ENCODE measurements at regions not wholly inside any gene's neighbourhood (a gene's known extent, or its start where the extent isn't known, plus 50 kb on each side); places are given as distances from the start of the nearest gene placed in this dataset.

- TF ChIP-seq ZFX (IDR thresholded peaks at IDR 0.05), result no peak
- TF ChIP-seq, protein P1, sequence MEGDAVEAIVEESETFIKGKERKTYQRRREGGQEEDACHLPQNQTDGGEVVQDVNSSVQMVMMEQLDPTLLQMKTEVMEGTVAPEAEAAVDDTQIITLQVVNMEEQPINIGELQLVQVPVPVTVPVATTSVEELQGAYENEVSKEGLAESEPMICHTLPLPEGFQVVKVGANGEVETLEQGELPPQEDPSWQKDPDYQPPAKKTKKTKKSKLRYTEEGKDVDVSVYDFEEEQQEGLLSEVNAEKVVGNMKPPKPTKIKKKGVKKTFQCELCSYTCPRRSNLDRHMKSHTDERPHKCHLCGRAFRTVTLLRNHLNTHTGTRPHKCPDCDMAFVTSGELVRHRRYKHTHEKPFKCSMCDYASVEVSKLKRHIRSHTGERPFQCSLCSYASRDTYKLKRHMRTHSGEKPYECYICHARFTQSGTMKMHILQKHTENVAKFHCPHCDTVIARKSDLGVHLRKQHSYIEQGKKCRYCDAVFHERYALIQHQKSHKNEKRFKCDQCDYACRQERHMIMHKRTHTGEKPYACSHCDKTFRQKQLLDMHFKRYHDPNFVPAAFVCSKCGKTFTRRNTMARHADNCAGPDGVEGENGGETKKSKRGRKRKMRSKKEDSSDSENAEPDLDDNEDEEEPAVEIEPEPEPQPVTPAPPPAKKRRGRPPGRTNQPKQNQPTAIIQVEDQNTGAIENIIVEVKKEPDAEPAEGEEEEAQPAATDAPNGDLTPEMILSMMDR (conservative IDR thresholded peaks at IDR 0.05), result no peak
- no peak overlapping the region for H3K27ac ChIP-seq
Measured at GRCh38 chr15:62732078-62732477, 310.5 kb upstream of the TPM1 start.

GRCh38 chr15:62734706-62735105, 307.8 kb upstream of the TPM1 start:
- no peak for TF ChIP-seq ZFX (IDR thresholded peaks at IDR 0.05)
- TF ChIP-seq, protein P1 (conservative IDR thresholded peaks at IDR 0.05), result no peak
- no peak overlapping the region for H3K27ac ChIP-seq

DNA sequence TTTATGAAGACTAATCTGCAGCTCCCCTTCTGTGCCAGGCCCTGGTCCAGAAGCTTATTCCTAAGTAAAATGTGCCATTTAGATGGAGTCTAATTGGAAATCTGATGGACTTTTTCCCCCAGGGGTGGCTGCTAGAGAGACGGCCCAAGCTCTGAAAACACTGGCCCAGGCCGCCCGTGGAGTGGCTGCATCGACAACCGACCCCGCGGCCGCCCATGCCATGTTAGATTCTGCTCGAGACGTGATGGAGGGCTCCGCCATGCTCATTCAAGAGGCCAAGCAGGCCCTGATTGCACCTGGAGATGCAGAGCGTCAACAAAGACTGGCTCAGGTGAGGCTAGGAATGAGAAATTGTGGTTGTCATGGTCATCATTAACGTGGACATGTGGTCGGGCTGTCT, 305.8 kb upstream of the TPM1 start:
- H3K27ac ChIP-seq, result no peak overlapping the region
- no peak for TF ChIP-seq ZFX (IDR thresholded peaks at IDR 0.05)

GRCh38 chr15:62737551-62737950, 305.0 kb upstream of the TPM1 start:
- TF ChIP-seq, protein P1 (conservative IDR thresholded peaks at IDR 0.05), result no peak
- no peak for TF ChIP-seq ZFX (IDR thresholded peaks at IDR 0.05)
- H3K27ac ChIP-seq, result no peak overlapping the region

- TF ChIP-seq, protein P1 (conservative IDR thresholded peaks at IDR 0.05), result no peak
- no peak for TF ChIP-seq ZFX (IDR thresholded peaks at IDR 0.05)
- no peak overlapping the region for H3K27ac ChIP-seq
Measured at GRCh38 chr15:62739082-62739481, 303.5 kb upstream of the TPM1 start.

DNA sequence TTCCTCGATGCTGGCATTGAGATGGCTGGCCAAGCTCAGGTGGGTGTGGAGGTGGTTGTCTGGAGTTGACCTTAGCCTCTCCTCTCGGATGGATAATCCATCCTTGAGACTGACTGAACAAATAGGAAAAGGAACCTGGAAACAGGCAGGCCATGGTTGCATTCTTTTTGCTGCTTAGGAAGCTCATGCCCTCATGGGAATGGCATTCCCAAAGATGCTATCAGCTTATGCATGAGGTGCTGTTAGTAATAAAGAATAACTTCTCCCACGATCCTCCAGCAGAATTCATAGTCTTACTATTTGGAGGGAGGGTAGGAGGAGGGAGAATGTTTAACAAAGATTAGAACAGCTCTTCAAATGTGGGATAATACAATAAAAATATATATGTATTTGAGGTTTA, 303.0 kb upstream of the TPM1 start:
- TF ChIP-seq, protein P1 (conservative IDR thresholded peaks at IDR 0.05), result no peak
- TF ChIP-seq ZFX (IDR thresholded peaks at IDR 0.05), result no peak
- no peak overlapping the region for H3K27ac ChIP-seq

- no peak for TF ChIP-seq ZFX (IDR thresholded peaks at IDR 0.05)
- TF ChIP-seq, protein P1 (conservative IDR thresholded peaks at IDR 0.05), result no peak
- no peak overlapping the region for H3K27ac ChIP-seq
Measured at GRCh38 chr15:62740141-62741004, 302.2 kb upstream of the TPM1 start.

GRCh38 chr15:62741106-62741505, 301.4 kb upstream of the TPM1 start:
- H3K27ac ChIP-seq, result no peak overlapping the region
- no peak for TF ChIP-seq ZFX (IDR thresholded peaks at IDR 0.05)
